ENCODE measurements at regions not wholly inside any gene's neighbourhood (a gene's known extent, or its start where the extent isn't known, plus 50 kb on each side); places are given as distances from the start of the nearest gene placed in this dataset.

GRCh38 chr10:20466731-20467130, 430.4 kb downstream of the NEBL start:
- DNase-seq (no peak), ATAC-seq (no peak)
- H3K4me1 Mint-ChIP-seq (ENCODE audit: low read depth): no peaks in the 10 kb centered on the region
- H3K27ac Mint-ChIP-seq: no peak overlapping the region
- no peak overlapping the region for H3K4me3 Mint-ChIP-seq
- no peaks in the 10 kb centered on the region for H3K9me3 Mint-ChIP-seq (ENCODE audit: insufficient read depth)
- CTCF ChIA-PET: no interaction called here
- POLR2A ChIA-PET: no interaction called here
- H3K36me3 Mint-ChIP-seq (ENCODE audit: low read depth): no peaks in the 10 kb centered on the region
- no peaks in the 10 kb centered on the region for H3K27me3 Mint-ChIP-seq (ENCODE audit: low read depth)

- CTCF ChIA-PET: no interaction called here
- H3K27me3 Mint-ChIP-seq (ENCODE audit: low read depth): no peaks in the 10 kb centered on the region
- peaks cover 7% of the 10 kb centered on the region for H3K9me3 Mint-ChIP-seq (ENCODE audit: insufficient read depth)
- POLR2A ChIA-PET: no interaction called here
- no peak overlapping the region for H3K4me3 Mint-ChIP-seq
- DNase-seq (no peak), ATAC-seq (no peak)
- H3K27ac Mint-ChIP-seq: no peak overlapping the region
- no peaks in the 10 kb centered on the region for H3K36me3 Mint-ChIP-seq (ENCODE audit: low read depth)
- H3K4me1 Mint-ChIP-seq (ENCODE audit: low read depth): no peaks in the 10 kb centered on the region
These were observed 439.5 kb downstream of the NEBL start for GRCh38 chr10:20457649-20458048.

GRCh38 chr10:20455774-20456173, 441.3 kb downstream of the NEBL start:
- no peak for DNase-seq
- ATAC-seq: no peak
- H3K36me3 Mint-ChIP-seq (ENCODE audit: low read depth): no peaks in the 10 kb centered on the region
- no peaks in the 10 kb centered on the region for H3K27me3 Mint-ChIP-seq (ENCODE audit: low read depth)
- H3K27ac Mint-ChIP-seq: no peak overlapping the region
- no peaks in the 10 kb centered on the region for H3K4me1 Mint-ChIP-seq (ENCODE audit: low read depth)
- peaks cover 7% of the 10 kb centered on the region for H3K9me3 Mint-ChIP-seq (ENCODE audit: insufficient read depth)
- ChIA-PET POLR2A (no interaction called here), CTCF (no interaction called here)
- no peak overlapping the region for H3K4me3 Mint-ChIP-seq

- Mint-ChIP-seq H3K27ac (no peak overlapping the region), H3K27me3 (ENCODE audit: low read depth) (no peaks in the 10 kb centered on the region), H3K36me3 (ENCODE audit: low read depth) (no peaks in the 10 kb centered on the region), H3K4me1 (ENCODE audit: low read depth) (no peaks in the 10 kb centered on the region), H3K9me3 (ENCODE audit: insufficient read depth) (peaks cover 9% of the 10 kb centered on the region), H3K4me3 (no peak overlapping the region)
- ATAC-seq (no peak), DNase-seq (no peak)
- ChIA-PET CTCF (no interaction called here), POLR2A (no interaction called here)
These were observed 442.8 kb downstream of the NEBL start for GRCh38 chr10:20454331-20454730.

- ChIA-PET POLR2A (no interaction called here), CTCF (no interaction called here)
- no peak overlapping the region for H3K27ac Mint-ChIP-seq
- ATAC-seq: no peak
- no peak for DNase-seq
- peaks cover 10% of the 10 kb centered on the region for H3K9me3 Mint-ChIP-seq (ENCODE audit: insufficient read depth)
- no peaks in the 10 kb centered on the region for H3K36me3 Mint-ChIP-seq (ENCODE audit: low read depth)
- H3K4me3 Mint-ChIP-seq: no peak overlapping the region
- no peaks in the 10 kb centered on the region for H3K27me3 Mint-ChIP-seq (ENCODE audit: low read depth)
- no peaks in the 10 kb centered on the region for H3K4me1 Mint-ChIP-seq (ENCODE audit: low read depth)
These were observed 450.4 kb downstream of the NEBL start for GRCh38 chr10:20446561-20447193.

- peaks cover 19% of the 10 kb centered on the region for H3K9me3 Mint-ChIP-seq (ENCODE audit: insufficient read depth)
- CTCF ChIA-PET: no interaction called here
- POLR2A ChIA-PET: no interaction called here
- ATAC-seq (no peak), DNase-seq (no peak)
- H3K4me3 Mint-ChIP-seq: no peak overlapping the region
- H3K36me3 Mint-ChIP-seq (ENCODE audit: low read depth): no peaks in the 10 kb centered on the region
- no peaks in the 10 kb centered on the region for H3K4me1 Mint-ChIP-seq (ENCODE audit: low read depth)
- no peak overlapping the region for H3K27ac Mint-ChIP-seq
- H3K27me3 Mint-ChIP-seq (ENCODE audit: low read depth): no peaks in the 10 kb centered on the region
These were observed 454.0 kb downstream of the NEBL start for GRCh38 chr10:20443094-20443493.

- Mint-ChIP-seq H3K27me3 (ENCODE audit: low read depth) (no peaks in the 10 kb centered on the region), H3K4me1 (ENCODE audit: low read depth) (no peaks in the 10 kb centered on the region), H3K27ac (no peak overlapping the region), H3K36me3 (ENCODE audit: low read depth) (no peaks in the 10 kb centered on the region), H3K4me3 (no peak overlapping the region), H3K9me3 (ENCODE audit: insufficient read depth) (peaks cover 19% of the 10 kb centered on the region)
- DNase-seq (no peak), ATAC-seq (no peak)
- ChIA-PET POLR2A (no interaction called here), CTCF (no interaction called here)
These were observed 467.4 kb downstream of the NEBL start for GRCh38 chr10:20429742-20430141.

GRCh38 chr10:20427821-20428220, 469.3 kb downstream of the NEBL start:
- H3K36me3 Mint-ChIP-seq (ENCODE audit: low read depth): no peaks in the 10 kb centered on the region
- H3K9me3 Mint-ChIP-seq (ENCODE audit: insufficient read depth): peaks cover 19% of the 10 kb centered on the region

GRCh38 chr10:20418286-20418685, 478.8 kb downstream of the NEBL start:
- H3K4me3 Mint-ChIP-seq: no peak overlapping the region
- H3K36me3 Mint-ChIP-seq (ENCODE audit: low read depth): no peaks in the 10 kb centered on the region
- no peak overlapping the region for H3K27ac Mint-ChIP-seq
- H3K9me3 Mint-ChIP-seq (ENCODE audit: insufficient read depth): peaks cover 17% of the 10 kb centered on the region
- no peak for ATAC-seq
- no peaks in the 10 kb centered on the region for H3K4me1 Mint-ChIP-seq (ENCODE audit: low read depth)
- POLR2A ChIA-PET: no interaction called here
- no peaks in the 10 kb centered on the region for H3K27me3 Mint-ChIP-seq (ENCODE audit: low read depth)
- CTCF ChIA-PET: no interaction called here
- DNase-seq: no peak

More at GRCh38 chr10:20427821-20428220, 469.3 kb downstream of the NEBL start:
- H3K4me1 Mint-ChIP-seq (ENCODE audit: low read depth): no peaks in the 10 kb centered on the region
- no peak for ATAC-seq
- H3K27ac Mint-ChIP-seq: no peak overlapping the region
- ChIA-PET CTCF (no interaction called here), POLR2A (no interaction called here)
- DNase-seq: no peak
- H3K27me3 Mint-ChIP-seq (ENCODE audit: low read depth): no peaks in the 10 kb centered on the region
- no peak overlapping the region for H3K4me3 Mint-ChIP-seq

- ChIA-PET CTCF (no interaction called here), POLR2A (no interaction called here)
- Mint-ChIP-seq H3K27ac (no peak overlapping the region), H3K9me3 (ENCODE audit: insufficient read depth) (peaks cover 17% of the 10 kb centered on the region), H3K27me3 (ENCODE audit: low read depth) (no peaks in the 10 kb centered on the region), H3K4me1 (ENCODE audit: low read depth) (no peaks in the 10 kb centered on the region), H3K36me3 (ENCODE audit: low read depth) (no peaks in the 10 kb centered on the region), H3K4me3 (no peak overlapping the region)
- no peak for ATAC-seq
- no peak for DNase-seq
These were observed 479.3 kb downstream of the NEBL start for GRCh38 chr10:20417791-20418190.

GRCh38 chr10:20415684-20416083, 481.4 kb downstream of the NEBL start:
- no peak for DNase-seq
- ChIA-PET POLR2A (no interaction called here), CTCF (interaction anchor here (0.6 kb wide), 1 partner anchor 416 kb away, joined by 4 read pairs; no protein-coding TSS in a partner anchor)
- Mint-ChIP-seq H3K9me3 (ENCODE audit: insufficient read depth) (peaks cover 17% of the 10 kb centered on the region), H3K27me3 (ENCODE audit: low read depth) (no peaks in the 10 kb centered on the region), H3K36me3 (ENCODE audit: low read depth) (no peaks in the 10 kb centered on the region), H3K27ac (no peak overlapping the region), H3K4me1 (ENCODE audit: low read depth) (no peaks in the 10 kb centered on the region), H3K4me3 (no peak overlapping the region)
- ATAC-seq: no peak

- H3K27me3 Mint-ChIP-seq (ENCODE audit: low read depth): no peaks in the 10 kb centered on the region
- ChIA-PET POLR2A (no interaction called here), CTCF (no interaction called here)
- no peaks in the 10 kb centered on the region for H3K4me1 Mint-ChIP-seq (ENCODE audit: low read depth)
- no peak overlapping the region for H3K4me3 Mint-ChIP-seq
- no peak for DNase-seq
- H3K36me3 Mint-ChIP-seq (ENCODE audit: low read depth): no peaks in the 10 kb centered on the region
- ATAC-seq: no peak
- H3K9me3 Mint-ChIP-seq (ENCODE audit: insufficient read depth): no peaks in the 10 kb centered on the region
- H3K27ac Mint-ChIP-seq: no peak overlapping the region
These were observed 489.8 kb downstream of the NEBL start for GRCh38 chr10:20407357-20407756.

- no peaks in the 10 kb centered on the region for H3K4me1 Mint-ChIP-seq (ENCODE audit: low read depth)
- ChIA-PET POLR2A (no interaction called here), CTCF (no interaction called here)
- H3K9me3 Mint-ChIP-seq (ENCODE audit: insufficient read depth): no peaks in the 10 kb centered on the region
- H3K27ac Mint-ChIP-seq: no peak overlapping the region
- H3K27me3 Mint-ChIP-seq (ENCODE audit: low read depth): no peaks in the 10 kb centered on the region
- DNase-seq: no peak
- no peak for ATAC-seq
- H3K4me3 Mint-ChIP-seq: no peak overlapping the region
- H3K36me3 Mint-ChIP-seq (ENCODE audit: low read depth): no peaks in the 10 kb centered on the region
These were observed 490.6 kb downstream of the NEBL start for GRCh38 chr10:20406281-20407104.

Measured in activated CD8-positive, alpha-beta T cell treated with anti-CD3 and anti-CD28 coated beads, Interleukin-2, amount 10 ng/mL, durations not matched to agents 7 days and 5 days (primary cell).